Esophagus (tissue), 2 donors: ENCODE measurements at regions not wholly inside any gene's neighbourhood (a gene's known extent, or its start where the extent isn't known, plus 50 kb on each side); places are given as distances from the start of the nearest gene placed in this dataset.

Experiments
- H3K27ac ChIP-seq, 2 donors: one replicate each; pipeline ENCODE4 v1.5.1; 2013; ENCODE audit warnings: low read depth in 2 of 2, mild to moderate bottlenecking in 2 of 2, inconsistent platforms in 1 of 2, low read length in 1 of 2, moderate library complexity in 1 of 2
- H3K27me3 ChIP-seq, 2 donors: one replicate each; pipeline ENCODE4 v1.6.1; 2013; ENCODE audit warnings: low read length in 2 of 2, control low read depth in 1 of 2, mild to moderate bottlenecking in 1 of 2; ENCODE audit not compliant: insufficient read depth in 2 of 2, control insufficient read depth in 1 of 2
- H3K36me3 ChIP-seq, 2 donors: one replicate each; pipeline ENCODE4 v1.6.1; 2013; ENCODE audit warnings: low read length in 1 of 2; ENCODE audit not compliant: control insufficient read depth in 2 of 2, insufficient read depth in 2 of 2
- H3K4me1 ChIP-seq, 2 donors: one replicate each; pipeline ENCODE4 v1.6.1; 2013; ENCODE audit warnings: low read length in 1 of 2; ENCODE audit not compliant: control insufficient read depth in 2 of 2, insufficient read depth in 2 of 2
- H3K4me3 ChIP-seq, 2 donors: one replicate each; pipeline ENCODE4 v1.5.1; 2013; ENCODE audit warnings: low read length in 2 of 2, mild to moderate bottlenecking in 2 of 2, low read depth in 1 of 2, moderate library complexity in 1 of 2
- H3K9me3 ChIP-seq, 2 donors: one replicate each; pipeline ENCODE4 v1.6.1; 2013; ENCODE audit warnings: mild to moderate bottlenecking in 2 of 2, low read depth in 1 of 2, low read length in 1 of 2, moderate library complexity in 1 of 2; ENCODE audit not compliant: control insufficient read depth in 2 of 2, insufficient read depth in 1 of 2
- WGBS, 2 donors: extraction: QIAGEN DNeasy Blood & Tissue Kit; methylation state at CpG; one replicate each; pipeline ENCODE4 v1.1.7; 2013; 5-methylcytosine and 5-hydroxymethylcytosine counted together
- donor health status: healthy with polysubstance abuse.
- donor health status: Bipolar disorder and iron deficiency.

- Histone ChIP-seq H3K27me3 (no peaks in the 10 kb centered on the region), H3K27ac (no peak overlapping the region), H3K36me3 (no peaks in the 10 kb centered on the region), H3K4me1 (no peaks in the 10 kb centered on the region), H3K9me3 (no peaks in the 10 kb centered on the region), H3K4me3 (no peak overlapping the region)
- WGBS, 2 donors: 95 to 96% methylated on average over 3 of the region's 3 CpGs
Measured at GRCh38 chr4:140258476-140258875, 104.5 kb upstream of the MAML3 start.

- no peaks in the 10 kb centered on the region for H3K36me3 ChIP-seq
- H3K27ac ChIP-seq: no peak overlapping the region
- 74 to 76% methylated on average over 10 of the region's 10 CpGs for WGBS, 2 donors
- H3K4me3 ChIP-seq: no peak overlapping the region
- H3K4me1 ChIP-seq: no peaks in the 10 kb centered on the region
- H3K27me3 ChIP-seq: no peaks in the 10 kb centered on the region
- H3K9me3 ChIP-seq: no peaks in the 10 kb centered on the region
Measured at GRCh38 chr4:140257461-140258305, 103.7 kb upstream of the MAML3 start.

- Histone ChIP-seq H3K27me3 (no peaks in the 10 kb centered on the region), H3K9me3 (no peaks in the 10 kb centered on the region), H3K36me3 (no peaks in the 10 kb centered on the region), H3K4me1 (peaks cover 0 to 2% of the 10 kb centered on the region in 2 donors), H3K4me3 (no peak overlapping the region), H3K27ac (no peak overlapping the region)
- 76 to 81% methylated on average over 2 of the region's 2 CpGs for WGBS, 2 donors
Measured at GRCh38 chr4:140256941-140257340, 103.0 kb upstream of the MAML3 start.

- Histone ChIP-seq H3K27me3 (no peaks in the 10 kb centered on the region), H3K9me3 (no peaks in the 10 kb centered on the region), H3K36me3 (no peaks in the 10 kb centered on the region), H3K4me3 (no peak overlapping the region), H3K27ac (no peak overlapping the region), H3K4me1 (peaks cover 0 to 2% of the 10 kb centered on the region in 2 donors)
- 59 to 61% methylated on average over 2 of the region's 2 CpGs for WGBS, 2 donors
Measured at GRCh38 chr4:140256335-140256734, 102.4 kb upstream of the MAML3 start.

- 97% methylated on average over 1 of the region's 1 CpG for WGBS, 2 donors
- H3K9me3 ChIP-seq: no peaks in the 10 kb centered on the region
- H3K27ac ChIP-seq: no peak overlapping the region
Measured at GRCh38 chr4:140255927-140256326, 101.9 kb upstream of the MAML3 start.

GRCh38 chr4:140255467-140255866 is 101.5 kb upstream of the MAML3 start:
- Histone ChIP-seq H3K27ac (no peak overlapping the region), H3K9me3 (no peaks in the 10 kb centered on the region), H3K27me3 (no peaks in the 10 kb centered on the region), H3K4me1 (peaks cover 0 to 2% of the 10 kb centered on the region in 2 donors), H3K36me3 (no peaks in the 10 kb centered on the region), H3K4me3 (no peak overlapping the region)
- WGBS, 2 donors: 86 to 90% methylated on average over 5 of the region's 5 CpGs

More at GRCh38 chr4:140255927-140256326, 101.9 kb upstream of the MAML3 start:
- Histone ChIP-seq H3K4me1 (peaks cover 0 to 2% of the 10 kb centered on the region in 2 donors), H3K27me3 (no peaks in the 10 kb centered on the region), H3K36me3 (no peaks in the 10 kb centered on the region), H3K4me3 (no peak overlapping the region)

GRCh38 chr4:140254651-140255299 is 100.8 kb upstream of the MAML3 start:
- H3K4me1 ChIP-seq: peaks cover 0 to 2% of the 10 kb centered on the region in 2 donors
- no peaks in the 10 kb centered on the region for H3K36me3 ChIP-seq
- no peaks in the 10 kb centered on the region for H3K27me3 ChIP-seq
- H3K27ac ChIP-seq: no peak overlapping the region
- no peak overlapping the region for H3K4me3 ChIP-seq
- H3K9me3 ChIP-seq: no peaks in the 10 kb centered on the region
- 86 to 89% methylated on average over 2 of the region's 2 CpGs for WGBS, 2 donors

- no peaks in the 10 kb centered on the region for H3K36me3 ChIP-seq
- no peak overlapping the region for H3K4me3 ChIP-seq
- H3K4me1 ChIP-seq: peaks cover 0 to 2% of the 10 kb centered on the region in 2 donors
- H3K27me3 ChIP-seq: no peaks in the 10 kb centered on the region
- no peak overlapping the region for H3K27ac ChIP-seq
- H3K9me3 ChIP-seq: no peaks in the 10 kb centered on the region
- WGBS, 2 donors: 51 to 53% methylated on average over 8 of the region's 8 CpGs
Measured at GRCh38 chr4:140253556-140254027, 99.6 kb upstream of the MAML3 start.

GRCh38 chr4:140252742-140253555 is 99.0 kb upstream of the MAML3 start:
- Histone ChIP-seq H3K36me3 (no peaks in the 10 kb centered on the region), H3K9me3 (no peaks in the 10 kb centered on the region), H3K27me3 (no peaks in the 10 kb centered on the region), H3K4me3 (peak overlapping the region; percentile 52 to 73), H3K27ac (peak overlapping the region; percentile 74 to 88), H3K4me1 (peaks cover 0 to 2% of the 10 kb centered on the region in 2 donors)
- 0 to 1% methylated on average over 63 to 72 of the region's 72 CpGs for WGBS, 2 donors
